ENCODE measurements at regions not wholly inside any gene's neighbourhood (a gene's known extent, or its start where the extent isn't known, plus 50 kb on each side); places are given as distances from the start of the nearest gene placed in this dataset.

DNA sequence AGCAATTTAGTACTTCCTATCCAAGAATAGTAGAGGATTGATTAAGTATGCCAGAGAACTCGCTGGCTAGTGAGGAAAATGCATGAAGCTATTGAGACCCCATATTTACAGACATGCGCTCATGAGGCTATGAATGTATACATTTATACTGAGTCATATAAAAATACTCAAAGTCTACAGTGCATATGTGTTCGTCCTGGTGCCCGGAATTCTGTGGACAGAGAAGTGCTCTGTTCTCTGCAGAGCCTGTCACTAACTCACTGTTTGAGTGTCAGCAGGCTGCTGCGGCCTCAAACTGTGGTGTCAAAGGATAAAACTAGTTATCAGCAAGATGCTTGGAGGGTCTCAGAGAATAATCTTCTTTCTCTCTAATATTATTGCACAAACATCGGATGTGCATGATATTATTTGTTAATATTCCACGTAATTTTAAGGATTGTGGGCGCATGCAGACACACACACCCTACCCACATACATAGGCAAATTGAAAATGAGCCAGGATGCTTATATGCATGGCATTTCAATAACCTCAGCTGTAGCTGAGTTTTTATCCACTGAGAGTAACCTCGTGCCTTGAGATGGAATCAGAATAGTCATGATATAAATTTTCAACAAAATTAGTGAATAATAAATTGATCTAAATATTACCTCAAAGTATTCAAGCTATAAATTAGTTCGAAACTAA lies 50.0 kb upstream of the TSC22D2 start:
- no peak overlapping the region for H3K4me3 ChIP-seq (ENCODE audit: low read depth in 1 of 2, low read length in 2 of 2)
- H3K27ac ChIP-seq (ENCODE audit: low read length) = no peak overlapping the region

DNA sequence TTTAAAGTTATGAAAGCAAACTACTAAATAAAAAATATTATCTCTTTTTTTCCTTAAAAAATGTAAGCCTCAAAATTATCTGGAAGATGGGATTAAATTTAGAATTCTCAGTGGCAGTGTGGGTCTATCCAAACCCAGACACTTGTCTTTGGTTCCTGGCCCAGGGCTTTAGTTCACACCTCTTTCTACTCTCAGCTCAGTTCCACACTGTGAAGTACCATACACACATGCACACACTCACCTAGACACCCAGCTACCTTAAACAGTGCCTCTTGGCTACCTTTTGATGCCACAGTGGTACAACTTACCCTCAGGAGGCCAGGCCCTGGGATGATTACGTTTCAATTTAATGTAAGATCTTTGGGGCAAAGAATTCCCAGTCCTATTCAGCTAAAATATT lies 51.0 kb upstream of the TSC22D2 start:
- H3K27ac ChIP-seq (ENCODE audit: low read length) = no peak overlapping the region
- H3K4me1 ChIP-seq (ENCODE audit: control insufficient read depth in 1 of 2, insufficient read depth in 2 of 2, low read length in 2 of 2) = no peaks in the 10 kb centered on the region
- no peaks in the 10 kb centered on the region for H3K9me3 ChIP-seq (ENCODE audit: control insufficient read depth in 1 of 2, low read length in 2 of 2)
- H3K4me3 ChIP-seq (ENCODE audit: low read depth in 1 of 2, low read length in 2 of 2) = no peak overlapping the region
- no peaks in the 10 kb centered on the region for H3K27me3 ChIP-seq (ENCODE audit: low read depth, low read length)
- no peaks in the 10 kb centered on the region for H3K36me3 ChIP-seq (ENCODE audit: control insufficient read depth in 1 of 2, insufficient read depth in 2 of 2, low read length in 2 of 2)

More for the DNA sequence above, 50.0 kb upstream of the TSC22D2 start:
- Histone ChIP-seq H3K27me3 (ENCODE audit: low read depth, low read length) (no peaks in the 10 kb centered on the region), H3K36me3 (ENCODE audit: control insufficient read depth in 1 of 2, insufficient read depth in 2 of 2, low read length in 2 of 2) (no peaks in the 10 kb centered on the region), H3K9me3 (ENCODE audit: control insufficient read depth in 1 of 2, low read length in 2 of 2) (no peaks in the 10 kb centered on the region), H3K4me1 (ENCODE audit: control insufficient read depth in 1 of 2, insufficient read depth in 2 of 2, low read length in 2 of 2) (no peaks in the 10 kb centered on the region)

DNA sequence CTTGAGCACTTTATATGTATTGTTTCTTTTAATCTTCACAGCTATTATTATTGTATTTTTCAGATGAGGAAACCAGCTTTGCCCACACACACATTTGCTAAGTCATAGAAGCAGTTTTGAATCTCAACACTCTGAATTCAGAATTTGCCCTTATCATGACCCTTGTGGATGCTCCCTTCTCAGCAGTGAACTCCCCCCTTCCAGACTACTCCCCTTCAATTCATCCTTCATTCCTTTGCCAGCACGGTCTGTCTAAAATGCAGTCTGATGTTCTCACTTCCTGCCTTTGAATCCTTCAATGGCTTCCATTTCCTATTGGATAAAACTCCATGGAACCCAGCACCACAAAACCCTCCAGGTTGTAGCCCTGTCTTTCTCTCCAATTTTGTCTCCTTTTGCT lies 52.5 kb upstream of the TSC22D2 start:
- no peak overlapping the region for H3K4me3 ChIP-seq (ENCODE audit: low read depth in 1 of 2, low read length in 2 of 2)
- no peaks in the 10 kb centered on the region for H3K4me1 ChIP-seq (ENCODE audit: control insufficient read depth in 1 of 2, insufficient read depth in 2 of 2, low read length in 2 of 2)
- no peaks in the 10 kb centered on the region for H3K27me3 ChIP-seq (ENCODE audit: low read depth, low read length)
- no peak overlapping the region for H3K27ac ChIP-seq (ENCODE audit: low read length)
- H3K36me3 ChIP-seq (ENCODE audit: control insufficient read depth in 1 of 2, insufficient read depth in 2 of 2, low read length in 2 of 2) = no peaks in the 10 kb centered on the region
- no peaks in the 10 kb centered on the region for H3K9me3 ChIP-seq (ENCODE audit: control insufficient read depth in 1 of 2, low read length in 2 of 2)

DNA sequence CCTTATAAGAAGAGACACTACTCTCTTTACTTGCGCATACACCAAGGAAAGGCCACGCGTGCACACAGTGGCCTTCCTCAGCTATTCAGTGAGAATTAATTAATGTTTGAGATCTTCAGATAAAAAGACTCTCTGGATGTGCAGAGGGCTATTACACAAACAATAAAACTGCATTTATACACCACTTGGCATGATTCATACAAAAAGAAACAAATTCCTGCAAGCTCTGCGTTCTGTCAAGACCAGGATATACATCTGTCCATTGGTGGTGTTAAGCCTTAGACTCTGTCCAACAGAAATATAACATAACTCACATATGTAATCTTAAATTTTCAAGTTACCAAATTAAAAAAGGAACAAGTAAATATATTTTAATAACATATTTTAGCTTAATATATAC lies 55.2 kb upstream of the TSC22D2 start:
- H3K4me1 ChIP-seq (ENCODE audit: control insufficient read depth in 1 of 2, insufficient read depth in 2 of 2, low read length in 2 of 2) = peaks cover 0 to 8% of the 10 kb centered on the region in 2 donors
- no peaks in the 10 kb centered on the region for H3K27me3 ChIP-seq (ENCODE audit: low read depth, low read length)
- no peaks in the 10 kb centered on the region for H3K36me3 ChIP-seq (ENCODE audit: control insufficient read depth in 1 of 2, insufficient read depth in 2 of 2, low read length in 2 of 2)
- no peak overlapping the region for H3K27ac ChIP-seq (ENCODE audit: low read length)
- no peak overlapping the region for H3K4me3 ChIP-seq (ENCODE audit: low read depth in 1 of 2, low read length in 2 of 2)
- no peaks in the 10 kb centered on the region for H3K9me3 ChIP-seq (ENCODE audit: control insufficient read depth in 1 of 2, low read length in 2 of 2)

DNA sequence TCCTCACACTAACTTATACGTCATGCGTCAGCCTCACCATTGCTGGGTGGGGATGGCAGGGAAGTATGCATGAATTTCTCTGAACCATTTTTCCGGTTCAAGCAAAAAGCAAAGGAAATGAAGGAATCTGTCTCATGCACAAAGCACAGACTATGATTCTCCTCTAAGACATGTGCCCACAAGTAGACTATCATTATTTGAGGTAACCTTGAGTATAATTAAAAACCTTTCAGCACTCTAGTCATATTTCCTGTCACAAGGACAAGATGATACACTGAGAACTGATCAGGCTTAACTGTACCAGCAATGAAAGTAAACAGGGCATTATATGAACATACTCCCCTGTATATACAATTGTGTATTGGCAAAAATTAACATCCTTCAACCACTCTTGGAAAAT lies 56.7 kb upstream of the TSC22D2 start:
- H3K4me1 ChIP-seq (ENCODE audit: control insufficient read depth in 1 of 2, insufficient read depth in 2 of 2, low read length in 2 of 2) = peaks cover 0 to 8% of the 10 kb centered on the region in 2 donors
- H3K9me3 ChIP-seq (ENCODE audit: control insufficient read depth in 1 of 2, low read length in 2 of 2) = no peaks in the 10 kb centered on the region
- H3K27ac ChIP-seq (ENCODE audit: low read length) = no peak overlapping the region
- H3K36me3 ChIP-seq (ENCODE audit: control insufficient read depth in 1 of 2, insufficient read depth in 2 of 2, low read length in 2 of 2) = no peaks in the 10 kb centered on the region
- H3K27me3 ChIP-seq (ENCODE audit: low read depth, low read length) = no peaks in the 10 kb centered on the region
- H3K4me3 ChIP-seq (ENCODE audit: low read depth in 1 of 2, low read length in 2 of 2) = no peak overlapping the region

DNA sequence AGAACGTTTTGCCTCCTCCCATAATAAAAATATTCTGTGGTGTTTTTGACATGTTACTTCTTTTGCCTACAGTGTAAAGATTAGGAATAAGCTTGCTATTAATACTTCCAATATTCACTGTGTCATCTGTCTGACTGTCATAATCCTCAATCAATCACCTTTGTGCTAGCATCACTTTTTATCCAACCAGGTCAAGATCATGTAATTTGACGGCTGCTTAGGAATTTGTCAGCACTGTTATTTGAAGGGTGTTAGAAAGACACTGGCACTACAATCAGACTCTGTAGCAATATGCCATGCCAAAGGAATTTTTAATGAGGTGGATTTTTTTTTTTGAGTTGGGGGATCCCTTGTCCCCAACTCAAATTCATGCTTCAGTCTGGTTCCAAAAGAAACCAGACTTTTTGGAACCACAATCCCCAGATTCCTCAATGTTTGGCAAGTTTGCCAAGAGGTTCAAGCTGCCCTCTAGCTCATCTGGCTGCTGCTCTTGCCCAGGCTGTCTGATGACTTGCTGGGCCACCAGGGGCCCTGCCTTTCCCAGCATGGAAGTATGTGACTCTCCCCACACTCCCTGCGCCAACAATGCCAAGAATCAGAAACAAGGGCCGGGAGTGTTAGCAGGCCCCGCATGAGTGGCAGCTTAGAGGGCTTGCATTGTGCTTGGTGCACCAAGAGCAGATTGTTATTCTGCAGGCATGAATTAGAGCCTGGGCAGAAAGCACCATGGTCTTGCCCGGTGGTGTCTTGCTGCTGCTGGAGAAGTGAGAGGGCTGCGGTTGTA lies 58.6 kb upstream of the TSC22D2 start:
- Histone ChIP-seq H3K27ac (ENCODE audit: low read length) (no peak overlapping the region), H3K27me3 (ENCODE audit: low read depth, low read length) (no peaks in the 10 kb centered on the region), H3K9me3 (ENCODE audit: control insufficient read depth in 1 of 2, low read length in 2 of 2) (no peaks in the 10 kb centered on the region), H3K4me1 (ENCODE audit: control insufficient read depth in 1 of 2, insufficient read depth in 2 of 2, low read length in 2 of 2) (peaks cover 0 to 8% of the 10 kb centered on the region in 2 donors), H3K4me3 (ENCODE audit: low read depth in 1 of 2, low read length in 2 of 2) (no peak overlapping the region), H3K36me3 (ENCODE audit: control insufficient read depth in 1 of 2, insufficient read depth in 2 of 2, low read length in 2 of 2) (no peaks in the 10 kb centered on the region)

DNA sequence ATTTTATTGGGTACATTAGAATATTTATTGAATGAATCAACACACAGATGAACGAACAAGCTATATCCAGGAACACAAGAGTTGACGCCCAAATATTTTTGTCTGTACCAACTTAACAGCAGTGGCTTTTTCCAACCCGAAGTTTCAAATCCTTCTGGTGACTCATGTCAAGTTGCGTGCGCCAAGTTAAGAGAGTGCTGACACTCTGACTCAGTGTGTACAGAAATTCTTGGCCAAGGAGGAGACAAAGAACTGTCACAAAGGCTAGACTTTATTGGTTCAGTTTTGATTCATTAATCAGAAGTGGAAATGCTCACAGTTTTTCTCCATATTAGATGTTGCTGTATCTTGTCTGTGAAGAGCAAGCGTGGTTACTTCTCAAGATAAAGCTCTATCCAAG lies 59.6 kb upstream of the TSC22D2 start:
- Histone ChIP-seq H3K4me1 (ENCODE audit: control insufficient read depth in 1 of 2, insufficient read depth in 2 of 2, low read length in 2 of 2) (peaks cover 0 to 8% of the 10 kb centered on the region in 2 donors), H3K27ac (ENCODE audit: low read length) (no peak overlapping the region)

DNA sequence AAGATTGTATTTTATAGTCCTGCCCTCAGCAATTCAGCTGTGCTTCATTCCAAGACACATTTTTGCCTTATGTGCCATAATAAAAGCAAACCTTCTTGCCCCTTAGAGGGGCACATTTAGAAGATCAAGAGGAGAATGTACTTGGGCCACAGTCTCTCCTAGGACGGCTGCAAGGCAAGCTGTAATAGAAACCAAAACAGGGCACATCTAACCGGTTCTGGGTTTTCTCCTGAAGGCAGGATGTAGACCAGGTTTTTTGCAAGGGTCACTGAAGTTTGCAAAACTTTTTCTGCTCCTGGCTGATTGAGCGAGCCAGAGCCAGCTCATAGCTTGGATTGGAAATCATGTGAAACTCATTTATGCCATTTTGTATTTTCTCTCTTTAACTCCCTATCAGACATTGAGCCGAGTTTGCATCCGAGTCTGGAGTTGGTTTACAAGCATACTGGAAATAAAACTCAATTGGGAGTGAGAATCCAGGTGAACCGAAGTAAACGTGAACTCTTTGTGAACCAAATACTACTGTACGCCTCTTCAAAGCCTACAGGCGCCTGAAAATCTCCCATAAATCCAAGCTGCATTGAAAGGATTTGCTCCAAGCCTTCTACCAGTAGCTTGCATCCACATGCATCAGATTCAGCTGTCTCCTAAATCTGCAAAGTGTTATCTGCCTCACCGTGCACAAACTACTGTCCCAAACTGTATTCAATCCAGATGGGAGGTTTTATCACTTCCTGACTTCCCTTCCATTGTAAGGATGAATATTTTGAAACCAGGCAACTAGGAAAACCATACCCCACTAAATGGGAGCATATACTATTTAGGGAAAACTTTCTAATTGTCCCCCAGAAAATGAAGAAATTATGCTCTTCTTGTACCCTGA lies 60.9 kb upstream of the TSC22D2 start:
- H3K36me3 ChIP-seq (ENCODE audit: control insufficient read depth in 1 of 2, insufficient read depth in 2 of 2, low read length in 2 of 2) = no peaks in the 10 kb centered on the region
- H3K9me3 ChIP-seq (ENCODE audit: control insufficient read depth in 1 of 2, low read length in 2 of 2) = no peaks in the 10 kb centered on the region
- H3K27me3 ChIP-seq (ENCODE audit: low read depth, low read length) = no peaks in the 10 kb centered on the region
- H3K27ac ChIP-seq (ENCODE audit: low read length) = no peak overlapping the region
- no peak overlapping the region for H3K4me3 ChIP-seq (ENCODE audit: low read depth in 1 of 2, low read length in 2 of 2)
- peaks cover 0 to 8% of the 10 kb centered on the region in 2 donors for H3K4me1 ChIP-seq (ENCODE audit: control insufficient read depth in 1 of 2, insufficient read depth in 2 of 2, low read length in 2 of 2)

More for the DNA sequence above, 59.6 kb upstream of the TSC22D2 start:
- H3K9me3 ChIP-seq (ENCODE audit: control insufficient read depth in 1 of 2, low read length in 2 of 2) = no peaks in the 10 kb centered on the region
- H3K27me3 ChIP-seq (ENCODE audit: low read depth, low read length) = no peaks in the 10 kb centered on the region
- no peak overlapping the region for H3K4me3 ChIP-seq (ENCODE audit: low read depth in 1 of 2, low read length in 2 of 2)
- H3K36me3 ChIP-seq (ENCODE audit: control insufficient read depth in 1 of 2, insufficient read depth in 2 of 2, low read length in 2 of 2) = no peaks in the 10 kb centered on the region

DNA sequence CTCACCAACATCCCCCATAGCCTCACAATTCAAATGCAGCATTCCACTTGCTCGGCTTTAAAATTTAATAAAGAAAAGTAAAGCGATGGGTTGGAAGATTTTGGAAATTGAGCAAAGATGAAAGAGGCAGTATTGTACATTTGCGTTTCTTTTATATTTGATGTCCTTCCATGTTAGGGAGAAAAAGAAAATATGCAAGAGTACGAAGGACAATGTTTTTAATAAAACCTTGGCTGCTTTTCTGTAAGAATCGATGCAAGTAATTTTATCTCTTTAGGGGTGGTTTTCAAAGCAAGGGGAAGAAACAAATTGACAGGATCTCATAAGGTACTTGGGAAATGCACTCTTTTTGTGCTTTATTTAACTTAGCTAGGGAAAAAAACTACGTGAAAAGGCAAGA lies 61.8 kb upstream of the TSC22D2 start:
- Histone ChIP-seq H3K27ac (ENCODE audit: low read length) (no peak overlapping the region), H3K27me3 (ENCODE audit: low read depth, low read length) (no peaks in the 10 kb centered on the region), H3K9me3 (ENCODE audit: control insufficient read depth in 1 of 2, low read length in 2 of 2) (no peaks in the 10 kb centered on the region), H3K4me1 (ENCODE audit: control insufficient read depth in 1 of 2, insufficient read depth in 2 of 2, low read length in 2 of 2) (peaks cover 0 to 8% of the 10 kb centered on the region in 2 donors), H3K36me3 (ENCODE audit: control insufficient read depth in 1 of 2, insufficient read depth in 2 of 2, low read length in 2 of 2) (no peaks in the 10 kb centered on the region), H3K4me3 (ENCODE audit: low read depth in 1 of 2, low read length in 2 of 2) (no peak overlapping the region)

DNA sequence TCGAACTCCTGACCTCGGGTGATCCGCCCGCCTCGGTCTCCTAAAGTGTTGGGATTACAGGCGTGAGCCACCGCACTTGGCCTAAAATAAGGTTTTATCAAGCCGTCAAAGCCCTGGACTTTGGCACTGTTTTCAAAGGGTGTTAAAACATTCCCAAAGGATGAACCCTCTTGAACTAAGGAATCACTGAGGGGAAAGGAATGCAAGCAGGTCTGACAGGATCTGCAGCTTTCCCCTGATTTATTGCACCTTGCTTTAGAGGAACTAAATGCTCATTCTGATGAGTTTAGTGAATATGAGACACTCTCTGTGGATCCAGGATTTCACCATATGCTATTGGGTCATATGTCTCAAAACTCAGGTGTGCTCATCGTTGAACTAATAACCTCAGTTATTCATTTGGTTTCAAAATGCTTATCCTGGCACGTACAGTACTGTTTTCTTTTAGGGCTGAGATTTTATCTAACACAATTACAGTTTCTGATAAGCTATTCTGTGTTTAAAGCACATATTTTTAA lies 63.0 kb upstream of the TSC22D2 start:
- Histone ChIP-seq H3K4me3 (ENCODE audit: low read depth in 1 of 2, low read length in 2 of 2) (no peak overlapping the region), H3K36me3 (ENCODE audit: control insufficient read depth in 1 of 2, insufficient read depth in 2 of 2, low read length in 2 of 2) (no peaks in the 10 kb centered on the region), H3K9me3 (ENCODE audit: control insufficient read depth in 1 of 2, low read length in 2 of 2) (no peaks in the 10 kb centered on the region), H3K27ac (ENCODE audit: low read length) (no peak overlapping the region), H3K27me3 (ENCODE audit: low read depth, low read length) (no peaks in the 10 kb centered on the region), H3K4me1 (ENCODE audit: control insufficient read depth in 1 of 2, insufficient read depth in 2 of 2, low read length in 2 of 2) (peaks cover 0 to 8% of the 10 kb centered on the region in 2 donors)

Measured in muscle layer of duodenum (tissue), 2 donors.